SK-N-SH (cell line): ENCODE measurements at regions not wholly inside any gene's neighbourhood (a gene's known extent, or its start where the extent isn't known, plus 50 kb on each side); places are given as distances from the start of the nearest gene placed in this dataset.
"Not testable (repeated sequence)": the region's sequence is repeated elsewhere in the genome, so short reads cannot be mapped to it uniquely, and the experiment has no call there.

Experiments
- ELF1 ChIP-seq: IDR thresholded peaks from 2 replicates; pipeline ENCODE4 v1.4.0; 2012
- GATA2 ChIP-seq: sonication (generic); formaldehyde crosslinking; IDR thresholded peaks from 2 replicates; pipeline ENCODE4 v1.5.0; 2020; ENCODE audit warnings: mild to moderate bottlenecking, missing genetic modification reagents
- JUND ChIP-seq: IDR thresholded peaks from 2 replicates; pipeline ENCODE4 v1.4.0; 2012
- RFX5 ChIP-seq: IDR thresholded peaks from 2 replicates; pipeline ENCODE4 v1.6.1; 2012; ENCODE audit warnings: mild to moderate bottlenecking, improper control_type of control experiment, low read length
- TF ChIP-seq, protein P1 (sequence below): fragments of 200-600 bp; sonication (generic); IDR thresholded peaks from 2 replicates; pipeline ENCODE4 v1.6.1; 2017; ENCODE audit warnings: antibody characterized with exemption, mild to moderate bottlenecking, moderate library complexity
- TF ChIP-seq, protein P2 (sequence below): IDR thresholded peaks from 2 replicates; pipeline ENCODE4 v1.6.1; 2012; ENCODE audit warnings: mild to moderate bottlenecking, low read depth, low read length, moderate library complexity

DNA sequence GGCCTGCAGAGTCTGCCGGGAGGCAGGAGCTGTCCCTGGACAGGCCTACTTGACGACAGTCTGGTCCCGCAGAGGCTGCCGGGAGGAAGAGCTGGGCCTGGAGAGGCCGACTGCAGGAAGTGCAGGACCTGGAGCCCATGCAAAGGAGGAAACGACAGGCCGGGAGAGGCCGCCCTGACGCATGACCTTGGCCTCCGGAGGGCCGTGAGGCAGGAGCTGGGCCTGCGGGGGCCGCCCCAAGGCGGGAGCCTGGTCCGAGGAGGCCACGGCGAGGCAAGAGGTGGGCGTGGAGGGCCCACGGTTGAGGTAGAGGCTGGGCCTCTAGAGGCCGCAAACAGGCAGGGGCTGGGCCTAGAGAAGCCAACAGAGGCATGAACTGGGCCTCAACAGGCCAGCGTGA lies 317.3 kb downstream of the ZNF479 start:
- TF ChIP-seq, protein P1, sequence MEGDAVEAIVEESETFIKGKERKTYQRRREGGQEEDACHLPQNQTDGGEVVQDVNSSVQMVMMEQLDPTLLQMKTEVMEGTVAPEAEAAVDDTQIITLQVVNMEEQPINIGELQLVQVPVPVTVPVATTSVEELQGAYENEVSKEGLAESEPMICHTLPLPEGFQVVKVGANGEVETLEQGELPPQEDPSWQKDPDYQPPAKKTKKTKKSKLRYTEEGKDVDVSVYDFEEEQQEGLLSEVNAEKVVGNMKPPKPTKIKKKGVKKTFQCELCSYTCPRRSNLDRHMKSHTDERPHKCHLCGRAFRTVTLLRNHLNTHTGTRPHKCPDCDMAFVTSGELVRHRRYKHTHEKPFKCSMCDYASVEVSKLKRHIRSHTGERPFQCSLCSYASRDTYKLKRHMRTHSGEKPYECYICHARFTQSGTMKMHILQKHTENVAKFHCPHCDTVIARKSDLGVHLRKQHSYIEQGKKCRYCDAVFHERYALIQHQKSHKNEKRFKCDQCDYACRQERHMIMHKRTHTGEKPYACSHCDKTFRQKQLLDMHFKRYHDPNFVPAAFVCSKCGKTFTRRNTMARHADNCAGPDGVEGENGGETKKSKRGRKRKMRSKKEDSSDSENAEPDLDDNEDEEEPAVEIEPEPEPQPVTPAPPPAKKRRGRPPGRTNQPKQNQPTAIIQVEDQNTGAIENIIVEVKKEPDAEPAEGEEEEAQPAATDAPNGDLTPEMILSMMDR = not testable (repeated sequence)
- not testable (repeated sequence) for TF ChIP-seq JUND; RFX5; ELF1; GATA2 (CRISPR knock-in tag)
- TF ChIP-seq, protein P2, sequence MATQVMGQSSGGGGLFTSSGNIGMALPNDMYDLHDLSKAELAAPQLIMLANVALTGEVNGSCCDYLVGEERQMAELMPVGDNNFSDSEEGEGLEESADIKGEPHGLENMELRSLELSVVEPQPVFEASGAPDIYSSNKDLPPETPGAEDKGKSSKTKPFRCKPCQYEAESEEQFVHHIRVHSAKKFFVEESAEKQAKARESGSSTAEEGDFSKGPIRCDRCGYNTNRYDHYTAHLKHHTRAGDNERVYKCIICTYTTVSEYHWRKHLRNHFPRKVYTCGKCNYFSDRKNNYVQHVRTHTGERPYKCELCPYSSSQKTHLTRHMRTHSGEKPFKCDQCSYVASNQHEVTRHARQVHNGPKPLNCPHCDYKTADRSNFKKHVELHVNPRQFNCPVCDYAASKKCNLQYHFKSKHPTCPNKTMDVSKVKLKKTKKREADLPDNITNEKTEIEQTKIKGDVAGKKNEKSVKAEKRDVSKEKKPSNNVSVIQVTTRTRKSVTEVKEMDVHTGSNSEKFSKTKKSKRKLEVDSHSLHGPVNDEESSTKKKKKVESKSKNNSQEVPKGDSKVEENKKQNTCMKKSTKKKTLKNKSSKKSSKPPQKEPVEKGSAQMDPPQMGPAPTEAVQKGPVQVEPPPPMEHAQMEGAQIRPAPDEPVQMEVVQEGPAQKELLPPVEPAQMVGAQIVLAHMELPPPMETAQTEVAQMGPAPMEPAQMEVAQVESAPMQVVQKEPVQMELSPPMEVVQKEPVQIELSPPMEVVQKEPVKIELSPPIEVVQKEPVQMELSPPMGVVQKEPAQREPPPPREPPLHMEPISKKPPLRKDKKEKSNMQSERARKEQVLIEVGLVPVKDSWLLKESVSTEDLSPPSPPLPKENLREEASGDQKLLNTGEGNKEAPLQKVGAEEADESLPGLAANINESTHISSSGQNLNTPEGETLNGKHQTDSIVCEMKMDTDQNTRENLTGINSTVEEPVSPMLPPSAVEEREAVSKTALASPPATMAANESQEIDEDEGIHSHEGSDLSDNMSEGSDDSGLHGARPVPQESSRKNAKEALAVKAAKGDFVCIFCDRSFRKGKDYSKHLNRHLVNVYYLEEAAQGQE = not testable (repeated sequence)
